Hematopoietic multipotent progenitor cell treated with erythropoietin and hydrocortisone succinate and interleukin-3 and kit ligand, for 8 days (in vitro differentiated cells): ENCODE measurements at regions not wholly inside any gene's neighbourhood (a gene's known extent, or its start where the extent isn't known, plus 50 kb on each side); places are given as distances from the start of the nearest gene placed in this dataset.

Experiments used
- DNase-seq: peaks from one replicate; pipeline ENCODE4 v3.0.0-alpha.2; 2015

DNA sequence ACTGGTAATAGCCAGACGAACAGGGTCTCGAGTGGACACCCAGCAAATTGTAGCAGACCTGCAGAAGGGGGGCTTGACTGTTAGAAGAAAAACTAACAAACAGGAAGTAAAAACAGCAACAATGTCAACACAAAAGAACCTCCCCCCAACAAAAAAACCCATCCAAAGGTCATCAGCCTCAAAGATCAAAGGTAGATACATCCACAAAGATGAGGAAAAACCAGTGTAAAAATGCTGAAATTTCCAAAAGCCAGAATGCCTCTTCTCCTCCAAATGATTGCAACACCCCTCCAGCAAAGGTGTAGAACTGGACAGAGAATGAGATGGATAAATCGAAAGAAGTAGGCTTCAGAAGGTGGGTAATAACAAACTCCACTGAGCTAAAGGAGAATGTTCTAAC is 313.0 kb upstream of the TEX13C start:
- DNase-seq = no peak

DNA sequence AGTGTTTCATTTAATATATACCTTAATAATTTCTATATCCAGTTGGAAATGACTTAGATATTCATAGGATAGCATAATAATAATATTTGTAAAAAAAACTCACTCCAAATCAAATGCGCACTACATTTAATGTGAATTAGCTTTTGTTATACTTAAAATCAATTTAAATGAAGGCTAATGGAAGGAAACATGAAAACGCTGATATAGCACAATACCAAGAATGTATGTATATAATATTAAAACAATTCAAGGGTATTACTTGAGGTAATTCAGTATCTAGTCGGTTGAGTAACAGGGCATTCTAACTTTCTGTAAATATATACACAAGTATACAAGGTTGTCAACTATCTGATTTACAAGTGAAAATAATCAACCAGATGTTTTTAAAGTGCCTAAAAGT is 307.1 kb upstream of the TEX13C start:
- no peak for DNase-seq

DNA sequence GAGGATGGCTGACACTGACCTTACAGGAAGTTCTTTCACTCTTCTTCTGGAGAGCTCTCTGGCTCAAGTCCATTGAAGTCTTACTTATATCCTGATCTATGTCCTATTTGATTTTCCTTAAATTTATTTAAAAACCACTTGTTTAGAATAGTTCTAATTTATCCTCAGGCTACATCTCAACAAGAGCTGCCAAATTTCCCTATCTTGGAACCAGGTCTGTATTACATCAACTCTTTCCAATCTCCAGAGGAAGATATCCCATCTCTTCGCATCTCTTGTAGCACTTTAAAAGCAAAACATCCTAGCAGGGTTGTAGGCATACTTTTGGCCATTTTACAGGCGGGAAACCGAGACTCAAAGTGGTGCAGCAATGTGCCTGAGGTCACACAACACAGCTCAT is 290.5 kb upstream of the TEX13C start:
- no peak for DNase-seq
